Left lung (tissue), 4 donors: ENCODE measurements at regions not wholly inside any gene's neighbourhood (a gene's known extent, or its start where the extent isn't known, plus 50 kb on each side); places are given as distances from the start of the nearest gene placed in this dataset.

Experiments used
- ATAC-seq: fragments of 200-7000 bp; cut with Tn5 transposase; one replicate; pipeline ENCODE4 v1.9.1; 2020; ENCODE audit warnings: moderate library complexity
- DNase-seq, 4 donors: peaks; one replicate each; pipeline ENCODE4 v3.0.0-alpha.2; 2013 to 2020
- H3K27ac ChIP-seq, 2 donors: fragments of 200-600 bp; sonication (generic) in 1 of 2; one replicate each; pipeline versions ENCODE4 v1.5.0 to v1.8.0; 2020 to 2021
- H3K27me3 ChIP-seq, 2 donors: fragments of 200-600 bp; sonication (generic) in 1 of 2; one replicate each; pipeline versions ENCODE4 v1.5.0 to v1.8.0; 2020 to 2021
- H3K36me3 ChIP-seq, 2 donors: fragments of 200-600 bp; sonication (generic) in 1 of 2; one replicate each; pipeline versions ENCODE4 v1.5.0 to v1.8.0; 2020 to 2021
- H3K4me1 ChIP-seq, 2 donors: fragments of 200-600 bp; one replicate each; pipeline ENCODE4 v1.8.0; 2021
- H3K4me3 ChIP-seq, 2 donors: fragments of 200-600 bp; sonication (generic) in 1 of 2; one replicate each; pipeline versions ENCODE4 v1.5.0 to v1.8.0; 2020 to 2021; ENCODE audit warnings: mild to moderate bottlenecking in 1 of 2
- H3K9me3 ChIP-seq, 2 donors: fragments of 200-600 bp; sonication (generic) in 1 of 2; one replicate each; pipeline versions ENCODE4 v1.5.0 to v1.8.0; 2020 to 2021
- CTCF ChIP-seq, 2 donors: fragments of 200-600 bp; sonication (generic) in 1 of 2; IDR thresholded peaks; one replicate each; pipeline versions ENCODE4 v1.5.0 to v1.8.0; 2021; ENCODE audit warnings: antibody characterized with exemption in 2 of 2
- intact Hi-C, 2 donors: fragments of 100-400 bp; cut with DNase I; formaldehyde crosslinking; loops; one replicate each; pipeline versions ENCODE4 v1.11.2 to v1.14.2; 2022
- donor health status: DM: no; HTN: yes; CAD: no.
- donor health status: DM: no; HTN: no; CAD: no.

GRCh38 chr1:55997536-55997935 is 581.8 kb downstream of the PLPP3 start:
- TF ChIP-seq CTCF (IDR thresholded peaks at IDR 0.05), result no peak
- Histone ChIP-seq H3K27me3 (no peaks in the 10 kb centered on the region), H3K36me3 (no peaks in the 10 kb centered on the region), H3K4me3 (no peak overlapping the region), H3K9me3 (peaks cover 0 to 10% of the 10 kb centered on the region in 2 donors), H3K27ac (no peak overlapping the region), H3K4me1 (no peaks in the 10 kb centered on the region)
- ATAC-seq, result no peak
- peak in 2 of 4 donors; percentile 81 to 86 for DNase-seq
- intact Hi-C loops, result no loop called here

- H3K9me3 ChIP-seq, result peaks cover 0 to 10% of the 10 kb centered on the region in 2 donors
- intact Hi-C loops, result no loop called here
- ATAC-seq, result no peak
Measured at GRCh38 chr1:55993646-55994318, 585.6 kb downstream of the PLPP3 start.

GRCh38 chr1:55990007-55990406 is 589.4 kb downstream of the PLPP3 start:
- ATAC-seq, result no peak

More at GRCh38 chr1:55993646-55994318, 585.6 kb downstream of the PLPP3 start:
- Histone ChIP-seq H3K4me3 (no peak overlapping the region), H3K27me3 (no peaks in the 10 kb centered on the region), H3K27ac (no peak overlapping the region), H3K4me1 (no peaks in the 10 kb centered on the region), H3K36me3 (no peaks in the 10 kb centered on the region)
- TF ChIP-seq CTCF (IDR thresholded peaks at IDR 0.05), result no peak
- no peak for DNase-seq

GRCh38 chr1:55988963-55989452 is 590.4 kb downstream of the PLPP3 start:
- TF ChIP-seq CTCF (IDR thresholded peaks at IDR 0.05), result no peak
- intact Hi-C loops, result no loop called here
- H3K36me3 ChIP-seq, result no peaks in the 10 kb centered on the region
- no peaks in the 10 kb centered on the region for H3K27me3 ChIP-seq
- H3K4me1 ChIP-seq, result peaks cover 0 to 3% of the 10 kb centered on the region in 2 donors
- no peak overlapping the region for H3K4me3 ChIP-seq
- H3K27ac ChIP-seq, result no peak overlapping the region
- DNase-seq (no peak), ATAC-seq (no peak)
- no peaks in the 10 kb centered on the region for H3K9me3 ChIP-seq

More at GRCh38 chr1:55990007-55990406, 589.4 kb downstream of the PLPP3 start:
- no peak for TF ChIP-seq CTCF (IDR thresholded peaks at IDR 0.05)
- peaks cover 0 to 3% of the 10 kb centered on the region in 2 donors for H3K4me1 ChIP-seq
- no peaks in the 10 kb centered on the region for H3K36me3 ChIP-seq
- intact Hi-C loops, result no loop called here
- H3K27ac ChIP-seq, result no peak overlapping the region
- no peaks in the 10 kb centered on the region for H3K27me3 ChIP-seq
- no peaks in the 10 kb centered on the region for H3K9me3 ChIP-seq
- no peak overlapping the region for H3K4me3 ChIP-seq
- no peak for DNase-seq

GRCh38 chr1:55987491-55988249 is 591.7 kb downstream of the PLPP3 start:
- DNase-seq (peak in 1 of 4 donors; percentile 59), ATAC-seq (no peak)
- Histone ChIP-seq H3K4me1 (peaks cover 0 to 3% of the 10 kb centered on the region in 2 donors), H3K27ac (no peak overlapping the region), H3K36me3 (no peaks in the 10 kb centered on the region), H3K9me3 (no peaks in the 10 kb centered on the region), H3K27me3 (no peaks in the 10 kb centered on the region), H3K4me3 (no peak overlapping the region)
- intact Hi-C loops, result no loop called here
- no peak for TF ChIP-seq CTCF (IDR thresholded peaks at IDR 0.05)
